Dermis blood vessel endothelial cell (primary cell): ENCODE measurements at regions not wholly inside any gene's neighbourhood (a gene's known extent, or its start where the extent isn't known, plus 50 kb on each side); places are given as distances from the start of the nearest gene placed in this dataset.
"Not testable (repeated sequence)": the region's sequence is repeated elsewhere in the genome, so short reads cannot be mapped to it uniquely, and the experiment has no call there.

ENCODE experiments used
- DNase-seq: peaks from one replicate; pipeline ENCODE4 v3.0.0; 2010

DNA sequence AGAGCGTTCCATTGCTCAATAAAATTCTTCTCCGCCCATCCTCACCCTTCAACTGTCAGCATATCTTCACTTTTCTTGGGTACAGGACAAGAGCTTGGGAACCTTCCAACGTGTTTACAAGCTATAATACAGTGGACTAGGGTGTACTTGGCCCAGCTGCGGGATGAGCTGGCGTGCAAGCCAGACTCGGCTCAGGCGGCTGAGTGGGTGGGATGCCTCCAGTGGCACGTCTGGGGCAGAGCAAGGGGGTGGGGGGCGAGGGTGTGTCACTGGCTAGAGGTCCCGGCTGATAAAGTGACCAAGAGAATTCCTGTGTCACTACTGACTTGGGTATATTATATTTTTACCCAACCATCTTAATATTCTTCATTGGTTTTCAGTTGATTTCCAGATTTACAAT lies 179.7 kb downstream of the EVA1A start:
- no peak for DNase-seq

DNA sequence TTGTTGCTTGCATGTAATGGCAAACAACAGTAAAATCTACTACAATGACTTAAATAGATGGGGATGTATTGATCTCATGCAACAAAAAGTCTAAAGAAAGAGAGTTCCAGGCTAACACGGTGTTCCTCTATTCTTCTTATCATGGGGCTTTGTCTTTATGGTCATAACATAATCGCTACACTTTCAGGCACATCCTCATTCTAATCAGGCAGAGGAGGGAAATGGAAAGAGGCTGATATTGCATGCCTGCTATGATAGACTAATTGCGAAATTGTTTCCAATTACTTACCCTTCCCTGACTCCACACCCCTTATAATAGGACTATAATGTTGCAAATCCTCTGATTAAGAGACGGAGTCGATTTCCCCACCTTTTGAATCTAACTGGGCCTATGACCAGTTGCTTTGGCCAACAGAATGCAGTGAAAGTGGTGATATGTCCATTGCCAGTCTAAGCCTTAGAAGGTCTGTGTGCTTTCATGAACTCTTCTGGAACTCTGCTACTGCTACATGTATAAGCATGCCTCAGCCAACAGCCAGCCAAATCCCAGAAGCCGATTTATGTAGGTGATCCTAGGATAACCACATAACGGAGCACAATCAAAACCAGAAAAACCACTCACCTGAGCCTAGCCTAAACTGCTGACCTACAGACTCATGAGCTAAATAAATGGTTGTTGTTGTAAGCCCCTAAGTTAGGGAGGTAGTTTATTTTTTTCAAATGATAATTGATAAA lies 180.3 kb upstream of the TACR1 start:
- no peak for DNase-seq

DNA sequence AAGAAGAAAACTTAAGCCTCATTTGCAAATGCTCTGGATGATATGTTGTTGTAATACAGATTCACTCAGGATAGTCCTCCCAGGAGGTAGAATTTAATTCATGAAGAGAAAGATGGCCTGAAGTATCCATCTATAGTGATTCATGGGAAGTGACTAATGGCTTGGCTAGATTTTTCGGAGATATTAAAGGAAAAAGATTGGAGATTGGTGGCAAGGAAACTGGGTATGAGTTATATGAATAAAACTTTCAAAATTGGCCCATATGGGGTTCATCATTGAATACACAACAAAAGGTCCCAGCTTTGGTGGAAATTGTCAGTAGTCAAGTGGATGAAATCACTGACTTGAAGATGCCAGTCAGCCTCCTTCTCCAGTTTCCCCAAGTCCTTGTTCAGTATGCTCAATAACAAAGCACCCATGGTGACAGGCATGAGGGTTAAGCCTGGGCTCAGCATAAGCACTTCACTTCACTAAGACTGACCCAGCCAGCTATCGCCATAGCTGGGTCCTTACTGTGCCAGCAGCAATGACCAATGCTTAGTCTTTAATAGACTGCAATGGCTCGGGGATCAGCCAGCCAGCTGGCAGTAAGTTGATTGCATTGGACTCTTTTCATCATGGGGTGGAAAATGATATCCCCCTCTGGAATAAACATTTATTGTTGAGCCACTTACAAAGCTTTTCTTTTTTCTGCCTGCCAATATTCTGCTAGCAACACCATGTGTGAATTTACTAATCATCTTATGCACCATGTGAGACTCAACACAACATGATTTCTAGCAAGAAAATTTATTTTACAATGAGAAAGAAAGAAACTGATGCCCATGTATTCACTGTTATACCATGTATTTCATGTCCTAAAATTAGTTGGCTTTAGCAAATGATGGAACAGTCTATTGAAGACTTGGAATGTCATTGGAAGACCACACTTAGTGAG lies 176.6 kb upstream of the TACR1 start:
- DNase-seq, result no peak

DNA sequence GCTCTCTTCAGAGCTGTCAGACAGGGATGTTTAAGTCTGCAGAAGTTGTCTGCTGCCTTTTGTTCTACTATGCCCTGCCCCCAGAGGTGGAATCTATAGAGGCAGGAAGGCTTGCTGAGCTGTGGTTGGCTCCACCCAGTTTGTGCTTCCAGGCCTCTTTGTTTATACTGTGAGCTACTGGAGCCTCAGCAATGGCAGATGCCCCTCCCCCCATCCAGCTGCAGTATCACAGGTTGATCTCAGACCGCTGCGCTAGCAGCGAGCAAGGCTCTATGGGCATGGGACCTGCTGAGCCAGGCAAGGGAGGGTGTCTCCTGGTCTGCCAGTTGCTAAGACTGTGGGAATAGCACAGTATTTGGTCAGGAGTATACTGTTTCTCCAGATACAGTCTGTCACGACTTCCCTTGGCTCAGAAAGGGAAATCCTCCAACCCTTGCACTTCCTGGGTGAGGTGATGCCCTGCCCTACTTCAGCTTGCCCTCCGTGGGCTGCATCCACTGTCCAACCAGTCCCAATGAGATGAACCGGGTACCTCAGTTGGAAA lies 175.2 kb upstream of the TACR1 start:
- DNase-seq, result not testable (repeated sequence)

DNA sequence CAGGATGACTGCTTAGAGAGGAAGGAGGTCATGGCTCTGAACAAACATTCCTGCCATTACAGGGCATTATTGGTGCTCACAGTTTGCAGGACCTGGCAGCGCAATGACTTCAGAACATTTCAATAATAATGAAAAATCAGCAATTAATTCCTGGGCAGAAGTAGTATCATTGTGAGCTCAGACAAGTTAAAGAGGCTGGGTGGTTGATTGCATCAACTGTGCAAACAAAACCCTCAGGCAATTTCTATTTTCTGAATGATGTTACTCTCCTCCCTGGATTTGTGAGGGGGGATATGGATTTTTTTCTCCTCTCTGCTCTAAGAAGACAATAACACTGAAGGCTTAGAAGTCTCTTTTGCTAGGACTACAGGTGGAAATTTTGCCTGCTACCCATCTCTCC lies 168.1 kb upstream of the TACR1 start:
- no peak for DNase-seq

DNA sequence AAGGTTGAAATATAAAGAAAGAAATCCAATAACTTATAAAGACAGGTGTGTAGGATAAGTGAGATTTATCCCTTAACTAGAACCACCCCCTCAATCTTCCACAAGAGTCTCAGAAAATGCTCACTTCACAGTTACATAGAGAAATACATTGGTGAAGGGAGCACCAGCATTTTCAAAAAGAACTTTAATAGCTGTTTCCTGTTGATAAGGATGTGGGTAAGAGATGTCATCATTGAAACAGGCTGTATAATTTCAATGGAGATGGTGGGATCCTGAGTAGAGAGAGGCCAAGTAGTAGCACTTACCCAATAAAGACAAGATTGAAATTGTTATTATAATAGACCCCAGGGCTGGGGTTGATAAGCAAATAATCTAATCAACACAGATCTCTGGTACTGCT lies 162.2 kb upstream of the TACR1 start:
- no peak for DNase-seq

DNA sequence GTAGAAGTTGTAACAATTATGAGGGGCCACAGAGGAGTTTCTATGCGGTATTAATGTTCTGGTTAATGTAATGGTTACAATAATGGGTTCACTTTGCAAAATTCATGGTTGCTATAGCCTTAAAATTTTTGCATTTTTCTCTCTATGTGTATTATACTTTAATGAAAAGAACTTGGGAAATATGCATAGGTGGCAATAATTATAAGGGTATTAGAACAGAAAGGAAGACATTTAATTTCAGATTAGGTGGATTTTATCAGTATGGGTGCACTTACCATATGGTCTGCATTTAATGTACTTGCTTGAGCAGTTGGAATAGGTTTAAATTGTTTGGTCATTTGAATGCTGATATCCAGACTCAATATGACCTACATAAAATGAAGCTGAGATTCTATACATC lies 161.6 kb upstream of the TACR1 start:
- no peak for DNase-seq

DNA sequence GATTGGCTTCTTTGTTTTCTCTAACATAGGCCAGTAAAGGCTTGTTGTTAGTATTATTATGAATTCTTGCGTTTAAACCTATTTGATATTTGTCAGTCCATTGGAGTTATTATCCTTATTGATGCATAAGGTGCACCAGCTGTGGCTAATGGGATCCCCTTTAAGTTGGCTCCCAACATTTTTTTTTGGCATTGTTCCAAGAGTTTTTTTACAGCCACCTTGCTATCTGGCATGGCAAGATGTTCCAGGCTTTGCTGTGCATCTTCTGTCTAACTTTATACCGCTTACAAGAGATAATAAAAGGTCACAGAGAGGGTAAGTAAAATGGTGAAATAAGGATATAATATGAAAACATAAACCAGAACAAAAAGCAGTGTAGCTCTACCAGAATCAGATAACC lies 157.5 kb upstream of the TACR1 start:
- no peak for DNase-seq

DNA sequence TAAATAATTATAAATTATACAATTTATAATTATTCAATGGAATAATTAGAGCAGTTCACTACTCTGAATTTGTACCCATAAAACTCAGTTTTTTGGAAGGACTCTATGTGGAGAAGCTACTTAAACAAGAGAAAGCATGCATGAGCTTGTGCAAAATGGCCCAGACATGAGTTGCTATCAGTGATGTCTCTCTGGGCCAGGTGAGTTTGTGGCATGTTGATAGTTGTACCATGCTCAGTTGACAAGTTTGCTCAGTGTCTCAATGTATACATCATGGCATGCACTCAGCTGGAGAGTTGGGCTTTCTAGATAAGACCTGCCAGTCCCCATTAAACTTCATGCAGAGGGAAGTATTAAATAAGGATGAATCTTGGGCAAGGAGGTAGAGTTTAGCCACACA lies 153.8 kb upstream of the TACR1 start:
- no peak for DNase-seq

DNA sequence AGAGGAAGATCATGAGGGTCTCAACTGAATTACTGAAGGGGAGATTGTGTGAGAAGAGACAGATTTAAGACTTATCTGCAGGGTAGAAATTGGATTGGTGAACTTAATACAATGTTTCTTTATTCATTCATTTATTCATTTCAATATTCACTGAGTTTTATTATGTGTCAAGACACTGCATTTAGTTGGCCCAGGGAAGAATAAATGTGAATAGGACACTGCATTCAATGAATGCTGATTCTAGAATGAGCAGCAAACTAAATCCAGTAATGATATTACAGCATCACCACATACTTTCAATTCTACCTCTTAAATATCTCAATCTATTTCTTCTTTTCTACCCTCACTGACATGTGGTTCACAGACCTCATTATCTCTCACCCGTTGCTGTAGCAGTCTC lies 149.0 kb upstream of the TACR1 start:
- DNase-seq, result no peak

DNA sequence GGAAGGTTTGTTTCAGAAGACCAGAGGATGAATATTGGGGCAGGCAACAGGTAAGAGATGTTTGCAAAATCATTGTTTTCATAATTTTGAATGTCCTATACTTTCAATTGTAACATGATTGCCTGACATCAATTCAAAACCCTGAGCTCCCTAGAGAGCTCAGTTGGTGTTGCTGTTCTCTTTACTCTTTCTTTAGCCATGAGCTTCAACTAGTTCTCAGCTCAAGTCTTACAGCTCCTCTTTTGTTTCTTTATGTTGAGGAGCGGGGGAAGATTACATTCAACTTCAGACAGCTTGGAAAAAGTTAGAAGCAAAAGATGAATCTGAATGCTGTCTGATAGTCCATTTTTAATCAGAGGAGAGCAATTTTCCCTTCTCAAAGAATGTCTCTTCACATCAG lies 144.8 kb upstream of the TACR1 start:
- no peak for DNase-seq

DNA sequence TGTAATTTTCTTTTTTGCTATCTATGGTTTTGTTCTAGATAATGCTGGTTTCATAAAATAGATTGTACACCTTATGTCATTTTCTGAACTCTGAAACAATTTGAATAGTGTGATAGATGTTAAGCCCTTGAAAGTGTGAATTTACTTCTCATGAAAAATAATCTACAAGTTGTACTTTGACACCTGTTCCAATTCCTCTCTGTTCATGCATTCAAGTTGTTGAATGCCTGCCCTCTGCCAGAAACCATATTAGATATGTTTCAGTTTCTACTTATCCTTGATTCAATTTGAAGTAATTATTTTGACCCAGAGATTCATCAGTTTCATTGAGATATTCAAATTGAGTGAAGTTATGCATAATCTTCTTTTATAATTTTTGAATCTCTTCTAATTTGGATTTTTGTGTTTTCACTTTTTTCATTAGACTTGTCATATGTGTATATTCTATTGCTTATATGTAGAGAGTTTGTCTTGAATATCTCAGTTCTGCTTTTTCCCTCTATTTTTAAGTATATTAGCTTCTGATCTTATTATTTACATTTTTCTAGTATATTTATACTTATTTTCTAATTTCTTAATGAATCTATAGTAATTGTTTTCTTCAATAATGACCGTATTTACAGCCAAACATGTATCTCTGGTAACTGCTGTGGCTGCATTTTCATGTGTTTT lies 143.3 kb upstream of the TACR1 start:
- DNase-seq, result no peak

DNA sequence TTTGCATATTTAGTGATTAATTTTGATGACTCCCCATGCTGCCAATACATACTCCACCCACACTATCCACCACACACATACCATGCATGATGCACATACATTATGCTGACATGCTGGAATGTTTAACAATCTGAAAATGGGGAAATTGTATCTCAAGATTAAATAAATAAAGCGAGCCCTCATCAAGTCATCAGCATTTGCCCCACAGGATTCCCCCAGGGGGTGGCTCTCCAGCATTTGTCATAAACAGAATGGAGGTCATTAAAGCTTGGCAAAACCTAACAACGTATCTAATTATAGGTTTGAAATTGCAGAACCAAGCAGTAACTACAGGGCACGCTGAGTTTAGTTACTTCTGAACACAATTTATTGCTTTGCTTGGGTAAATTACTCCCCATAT lies 141.2 kb upstream of the TACR1 start:
- DNase-seq, result no peak

DNA sequence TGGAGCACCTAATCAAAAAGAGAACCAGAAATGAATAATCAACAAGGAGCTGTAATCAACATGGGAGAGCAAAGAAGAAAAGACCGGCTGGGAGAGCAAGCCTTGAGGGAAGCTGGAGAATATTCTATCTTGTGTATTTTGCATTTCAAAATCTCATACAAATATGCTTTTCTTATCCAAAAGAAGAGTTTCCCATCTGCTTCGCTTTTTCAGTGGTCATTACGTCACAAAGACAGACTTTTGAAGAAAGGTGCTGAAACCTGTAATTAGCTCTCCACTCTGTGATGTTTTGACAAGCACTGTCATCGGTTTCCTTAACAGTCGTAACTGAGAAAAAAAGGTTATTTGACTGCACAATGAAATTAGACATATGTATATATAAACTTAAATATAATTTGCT lies 139.1 kb upstream of the TACR1 start:
- no peak for DNase-seq

DNA sequence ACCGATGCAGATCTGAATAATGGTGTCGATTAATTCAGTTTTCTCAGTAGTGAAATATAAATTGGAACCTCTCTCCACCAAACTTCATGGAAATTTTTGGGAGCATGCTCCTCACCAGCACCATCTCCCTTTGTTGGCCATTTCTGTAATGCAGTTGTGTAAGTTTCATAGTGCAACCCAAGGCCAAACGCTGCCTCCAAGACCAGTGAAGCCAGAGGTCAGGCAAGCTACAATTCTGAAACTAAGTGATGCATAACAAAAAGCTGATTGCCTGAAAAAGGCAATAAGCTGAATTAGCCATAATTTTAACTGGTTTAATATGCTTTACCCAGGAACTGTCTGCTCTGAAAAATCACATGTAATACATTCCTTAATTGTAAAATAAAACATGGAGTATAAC lies 138.3 kb upstream of the TACR1 start:
- no peak for DNase-seq

DNA sequence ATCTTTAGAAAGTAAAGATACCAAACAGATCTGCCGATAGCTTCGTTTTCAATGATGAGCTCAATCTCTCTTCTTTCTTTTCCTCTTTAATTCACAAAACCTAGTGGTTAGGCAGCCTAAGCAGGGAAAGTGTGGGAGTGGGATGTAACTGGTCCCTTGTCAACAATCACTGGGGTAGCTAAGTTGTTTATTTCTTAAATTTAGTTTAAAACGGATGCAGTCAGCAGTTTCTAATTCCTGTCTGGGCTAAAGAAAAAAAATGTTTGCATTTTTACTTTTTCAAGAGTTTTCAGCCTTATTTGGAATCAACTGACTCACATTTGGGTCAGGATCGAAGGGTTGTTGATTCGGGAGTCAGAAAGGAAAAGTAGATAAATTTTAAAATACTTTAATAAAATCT lies 137.7 kb upstream of the TACR1 start:
- no peak for DNase-seq

DNA sequence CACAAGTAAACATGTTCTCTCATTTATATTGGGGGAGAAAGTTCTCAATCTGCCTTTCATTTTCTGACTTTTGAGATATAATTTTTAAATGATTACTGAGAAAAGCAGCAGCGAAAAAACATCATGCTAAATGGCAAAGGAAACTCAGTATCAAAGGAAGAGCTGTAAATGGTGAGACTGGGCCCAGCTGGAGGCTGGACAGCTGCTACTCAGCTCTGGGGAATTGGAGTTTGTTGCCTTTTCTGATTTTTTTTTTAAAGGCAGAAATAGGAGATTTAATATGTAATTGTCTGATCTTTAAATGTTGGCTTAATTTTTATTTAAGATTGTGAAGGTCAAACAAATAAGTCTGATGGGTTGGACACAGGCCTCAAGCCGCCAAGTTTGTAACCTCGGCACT lies 137.1 kb upstream of the TACR1 start:
- no peak for DNase-seq

DNA sequence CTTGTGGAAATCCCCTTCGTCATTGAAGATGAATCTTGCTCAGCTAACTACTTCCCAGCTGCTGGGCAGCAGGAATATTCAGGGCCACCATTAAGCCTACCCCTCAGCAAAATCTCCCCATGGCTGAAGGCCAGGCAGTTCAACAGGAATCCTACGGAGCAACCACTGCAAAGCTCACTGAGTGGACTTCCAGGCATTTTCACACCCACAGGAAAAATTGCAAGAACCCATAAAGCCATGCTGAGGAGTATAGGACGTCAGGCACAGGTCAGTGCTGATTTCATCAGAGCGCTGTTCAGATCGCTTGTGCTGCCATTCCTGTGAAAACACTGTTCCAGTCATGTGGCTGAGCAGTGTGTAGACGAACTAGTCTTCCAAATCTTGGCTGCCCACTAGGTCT lies 134.8 kb upstream of the TACR1 start:
- DNase-seq, result no peak

DNA sequence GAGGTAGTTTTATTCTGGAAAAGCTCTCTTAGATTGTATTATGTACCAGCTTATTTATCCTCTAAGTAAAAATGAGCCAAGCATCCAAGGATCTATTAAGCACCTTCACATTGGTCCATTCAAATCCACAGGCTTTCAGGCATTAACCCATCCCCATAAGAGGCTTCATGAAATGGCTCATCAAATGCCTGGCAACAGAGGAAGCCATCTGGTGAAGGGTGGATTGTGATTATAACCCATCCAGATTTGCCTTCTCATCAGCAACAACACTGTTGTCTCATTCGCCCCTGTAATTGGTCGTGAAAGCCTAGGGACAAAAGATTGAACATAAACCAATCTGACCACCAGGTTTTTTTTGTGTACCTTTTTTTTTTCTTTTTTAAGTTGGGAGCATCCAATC lies 134.3 kb upstream of the TACR1 start:
- DNase-seq, result no peak

DNA sequence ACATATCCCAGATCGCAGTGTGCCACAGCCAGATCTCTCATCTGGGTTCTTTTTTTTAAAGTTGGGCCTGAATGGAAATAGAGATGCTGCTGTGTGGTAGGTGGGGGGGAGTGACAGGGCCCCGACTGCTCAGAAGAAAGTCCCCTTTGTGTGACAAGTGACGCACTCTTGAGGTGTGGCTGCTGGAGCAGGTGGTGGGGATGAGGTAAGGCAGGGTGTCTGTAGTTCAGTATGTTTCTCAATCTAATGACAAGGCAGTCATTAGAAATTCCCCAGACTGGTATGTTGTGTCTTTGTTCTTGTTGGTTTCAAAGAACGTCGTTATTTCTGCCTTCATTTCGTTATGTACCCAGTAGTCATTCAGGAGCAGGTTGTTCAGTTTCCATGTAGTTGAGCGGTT lies 128.8 kb upstream of the TACR1 start:
- no peak for DNase-seq

DNA sequence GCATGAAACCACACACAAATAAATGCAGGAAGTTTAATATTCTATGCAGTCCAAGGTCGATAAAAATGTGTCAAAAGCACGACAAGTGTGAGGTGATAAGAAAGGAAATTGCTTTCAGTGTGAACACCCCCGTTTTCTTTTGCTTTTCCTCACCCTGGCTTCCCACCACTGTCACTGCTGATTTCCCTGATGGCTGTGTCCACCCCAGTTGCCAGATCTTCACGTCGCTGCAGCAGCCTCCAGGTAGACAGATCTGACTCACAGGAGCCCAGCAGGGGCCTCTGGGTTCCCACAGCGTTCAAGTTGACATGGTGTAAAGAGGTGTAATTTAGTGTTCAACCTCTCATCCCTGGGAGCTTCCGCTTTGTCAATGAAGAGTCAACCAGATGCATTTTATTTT lies 128.0 kb upstream of the TACR1 start:
- no peak for DNase-seq

DNA sequence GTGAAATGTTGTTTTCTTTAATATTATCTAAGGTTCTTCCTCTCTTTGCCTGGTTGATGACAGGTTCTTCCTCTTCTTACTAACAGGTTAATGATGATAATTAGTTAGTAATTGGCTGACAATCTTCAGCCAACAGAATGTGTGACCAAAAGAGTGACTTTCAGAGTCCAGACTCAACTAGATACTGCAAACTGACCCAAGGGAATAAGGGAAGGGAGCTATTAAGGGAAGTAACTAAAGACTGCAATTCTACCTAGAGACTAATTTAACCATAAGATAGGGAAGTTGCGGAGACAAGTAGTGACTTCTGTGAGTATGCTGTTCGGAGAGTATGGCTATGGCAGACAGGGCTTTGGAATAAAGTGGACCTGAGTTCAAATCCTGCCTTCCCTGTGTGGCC lies 127.3 kb upstream of the TACR1 start:
- no peak for DNase-seq

DNA sequence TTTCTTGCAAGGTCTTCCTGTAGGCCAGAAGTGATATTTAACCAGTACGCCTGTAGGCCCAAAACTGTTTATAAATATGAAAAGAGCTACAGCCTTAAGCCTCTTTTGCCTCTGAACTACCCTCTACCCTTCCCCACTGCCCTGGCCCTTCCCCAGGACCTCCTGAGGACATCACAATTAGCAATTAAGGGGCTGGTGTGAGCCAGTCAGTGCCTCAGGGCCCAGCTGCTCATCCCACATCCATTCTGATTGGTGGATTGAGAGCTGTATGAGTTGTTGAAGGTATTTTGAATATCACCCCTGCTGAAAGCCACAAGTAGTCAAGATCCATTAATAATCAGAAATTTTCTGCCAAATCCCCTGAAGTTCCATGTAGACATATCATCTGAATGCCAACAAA lies 126.3 kb upstream of the TACR1 start:
- no peak for DNase-seq
